ENCODE measurements at regions not wholly inside any gene's neighbourhood (a gene's known extent, or its start where the extent isn't known, plus 50 kb on each side); places are given as distances from the start of the nearest gene placed in this dataset.

GRCh38 chr11:13074714-13075464 lies 65.8 kb downstream of the RASSF10 start:
- H3K27ac Mint-ChIP-seq: no peak overlapping the region
- no peak for TF ChIP-seq CTCF (IDR thresholded peaks at IDR 0.05; ENCODE audit: unreplicated experiment in 3 of 3)
- no peaks in the 10 kb centered on the region for H3K4me1 Mint-ChIP-seq
- no peaks in the 10 kb centered on the region for H3K9me3 Mint-ChIP-seq
- peaks cover 18% of the 10 kb centered on the region for H3K27me3 Mint-ChIP-seq (ENCODE audit: low read depth)
- H3K36me3 Mint-ChIP-seq (ENCODE audit: low read depth): no peaks in the 10 kb centered on the region
- no peak overlapping the region for H3K4me3 Mint-ChIP-seq

GRCh38 chr11:13076961-13077360 lies 67.8 kb downstream of the RASSF10 start:
- H3K27me3 Mint-ChIP-seq (ENCODE audit: low read depth): peaks cover 27% of the 10 kb centered on the region
- no peaks in the 10 kb centered on the region for H3K9me3 Mint-ChIP-seq
- H3K4me1 Mint-ChIP-seq: no peaks in the 10 kb centered on the region
- H3K36me3 Mint-ChIP-seq (ENCODE audit: low read depth): no peaks in the 10 kb centered on the region
- no peak for TF ChIP-seq CTCF (IDR thresholded peaks at IDR 0.05; ENCODE audit: unreplicated experiment in 3 of 3)
- no peak overlapping the region for H3K27ac Mint-ChIP-seq
- H3K4me3 Mint-ChIP-seq: no peak overlapping the region

- Mint-ChIP-seq H3K27me3 (ENCODE audit: low read depth) (peaks cover 29% of the 10 kb centered on the region), H3K4me3 (no peak overlapping the region), H3K27ac (no peak overlapping the region), H3K36me3 (ENCODE audit: low read depth) (no peaks in the 10 kb centered on the region), H3K4me1 (no peaks in the 10 kb centered on the region), H3K9me3 (no peaks in the 10 kb centered on the region)
- TF ChIP-seq CTCF (IDR thresholded peaks at IDR 0.05; ENCODE audit: unreplicated experiment in 3 of 3): no peak
These were observed 71.7 kb downstream of the RASSF10 start for GRCh38 chr11:13080861-13081260.

- H3K4me3 Mint-ChIP-seq: no peak overlapping the region
- peaks cover 29% of the 10 kb centered on the region for H3K27me3 Mint-ChIP-seq (ENCODE audit: low read depth)
- no peaks in the 10 kb centered on the region for H3K4me1 Mint-ChIP-seq
- H3K27ac Mint-ChIP-seq: no peak overlapping the region
- no peak for TF ChIP-seq CTCF (IDR thresholded peaks at IDR 0.05; ENCODE audit: unreplicated experiment in 3 of 3)
- no peaks in the 10 kb centered on the region for H3K36me3 Mint-ChIP-seq (ENCODE audit: low read depth)
- peaks cover 8% of the 10 kb centered on the region for H3K9me3 Mint-ChIP-seq
These were observed 73.5 kb downstream of the RASSF10 start for GRCh38 chr11:13082588-13082987.

- H3K9me3 Mint-ChIP-seq: peaks cover 22% of the 10 kb centered on the region
- H3K27me3 Mint-ChIP-seq (ENCODE audit: low read depth): no peaks in the 10 kb centered on the region
- no peaks in the 10 kb centered on the region for H3K4me1 Mint-ChIP-seq
- H3K4me3 Mint-ChIP-seq: no peak overlapping the region
- TF ChIP-seq CTCF (IDR thresholded peaks at IDR 0.05; ENCODE audit: unreplicated experiment in 3 of 3): no peak
- no peaks in the 10 kb centered on the region for H3K36me3 Mint-ChIP-seq (ENCODE audit: low read depth)
- no peak overlapping the region for H3K27ac Mint-ChIP-seq
These were observed 81.2 kb downstream of the RASSF10 start for GRCh38 chr11:13090228-13090708.

GRCh38 chr11:13091373-13091772 lies 82.3 kb downstream of the RASSF10 start:
- H3K27me3 Mint-ChIP-seq (ENCODE audit: low read depth): no peaks in the 10 kb centered on the region
- no peak overlapping the region for H3K27ac Mint-ChIP-seq
- H3K4me1 Mint-ChIP-seq: no peaks in the 10 kb centered on the region
- H3K9me3 Mint-ChIP-seq: peaks cover 22% of the 10 kb centered on the region
- no peak overlapping the region for H3K4me3 Mint-ChIP-seq
- no peaks in the 10 kb centered on the region for H3K36me3 Mint-ChIP-seq (ENCODE audit: low read depth)
- no peak for TF ChIP-seq CTCF (IDR thresholded peaks at IDR 0.05; ENCODE audit: unreplicated experiment in 3 of 3)

All from nephron (organoid).